ENCODE measurements at regions not wholly inside any gene's neighbourhood (a gene's known extent, or its start where the extent isn't known, plus 50 kb on each side); places are given as distances from the start of the nearest gene placed in this dataset.

DNA sequence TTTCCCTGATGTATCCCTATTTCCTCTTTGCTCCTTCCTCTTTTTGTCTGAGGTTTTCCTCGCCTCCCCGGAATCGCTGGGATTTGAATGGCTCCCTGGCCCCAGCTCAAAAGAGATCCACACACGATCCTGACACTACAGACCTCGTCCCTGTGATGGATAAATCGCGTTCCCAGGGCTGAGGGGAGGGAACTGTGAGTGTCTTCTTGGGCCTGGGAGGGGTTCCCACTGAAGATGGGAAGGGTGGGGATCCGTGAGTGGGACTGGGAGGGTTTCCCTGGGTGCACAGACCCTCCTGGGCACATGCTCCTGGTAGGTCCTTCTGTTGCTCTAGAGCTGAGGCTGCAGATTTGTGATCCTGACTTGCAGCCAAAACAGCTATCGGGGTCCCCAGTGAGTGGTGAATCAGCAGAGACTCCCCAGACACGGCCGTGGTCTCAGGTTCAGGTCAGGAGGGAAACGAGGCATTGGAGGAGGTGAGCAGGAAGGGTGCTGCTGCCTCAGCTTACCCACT, 591.0 kb downstream of the PTPRU start:
- TF ChIP-seq, protein P1, sequence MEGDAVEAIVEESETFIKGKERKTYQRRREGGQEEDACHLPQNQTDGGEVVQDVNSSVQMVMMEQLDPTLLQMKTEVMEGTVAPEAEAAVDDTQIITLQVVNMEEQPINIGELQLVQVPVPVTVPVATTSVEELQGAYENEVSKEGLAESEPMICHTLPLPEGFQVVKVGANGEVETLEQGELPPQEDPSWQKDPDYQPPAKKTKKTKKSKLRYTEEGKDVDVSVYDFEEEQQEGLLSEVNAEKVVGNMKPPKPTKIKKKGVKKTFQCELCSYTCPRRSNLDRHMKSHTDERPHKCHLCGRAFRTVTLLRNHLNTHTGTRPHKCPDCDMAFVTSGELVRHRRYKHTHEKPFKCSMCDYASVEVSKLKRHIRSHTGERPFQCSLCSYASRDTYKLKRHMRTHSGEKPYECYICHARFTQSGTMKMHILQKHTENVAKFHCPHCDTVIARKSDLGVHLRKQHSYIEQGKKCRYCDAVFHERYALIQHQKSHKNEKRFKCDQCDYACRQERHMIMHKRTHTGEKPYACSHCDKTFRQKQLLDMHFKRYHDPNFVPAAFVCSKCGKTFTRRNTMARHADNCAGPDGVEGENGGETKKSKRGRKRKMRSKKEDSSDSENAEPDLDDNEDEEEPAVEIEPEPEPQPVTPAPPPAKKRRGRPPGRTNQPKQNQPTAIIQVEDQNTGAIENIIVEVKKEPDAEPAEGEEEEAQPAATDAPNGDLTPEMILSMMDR (IDR thresholded peaks at IDR 0.05; ENCODE audit: low read depth, low read length): no peak
- TF ChIP-seq POLR2A (IDR thresholded peaks at IDR 0.05; ENCODE audit: extremely low read depth, insufficient read length) (no peak), MYC (IDR thresholded peaks at IDR 0.05; ENCODE audit: low read depth, low read length) (no peak), MAX (IDR thresholded peaks at IDR 0.05; ENCODE audit: low read depth, low read length) (no peak)
- no peak overlapping the region for H3K4me3 ChIP-seq (ENCODE audit: low read depth, low read length)
- DNase-seq (ENCODE audit: low read depth): no peak

DNA sequence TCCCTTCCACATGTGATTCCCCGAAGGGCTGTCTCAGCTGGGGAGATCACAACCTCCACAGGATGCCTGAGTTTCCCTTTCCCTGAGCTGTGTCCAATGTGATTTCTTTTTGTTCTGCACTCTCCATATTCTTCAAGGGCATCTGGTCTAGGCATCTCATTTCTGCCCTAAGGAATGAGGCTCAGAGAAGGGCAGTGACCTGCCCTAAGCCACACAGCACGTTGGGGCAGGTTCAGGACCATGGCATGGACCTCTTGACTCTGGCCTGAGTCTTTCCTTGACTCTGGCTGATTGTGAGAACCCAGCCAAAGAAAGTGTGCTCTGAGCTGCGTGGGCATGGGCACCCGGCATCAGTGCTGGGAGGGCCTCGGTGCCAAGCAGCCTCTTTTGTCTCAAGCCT, 590.3 kb downstream of the PTPRU start:
- no peak for DNase-seq (ENCODE audit: low read depth)
- no peak for TF ChIP-seq POLR2A (IDR thresholded peaks at IDR 0.05; ENCODE audit: extremely low read depth, insufficient read length)
- no peak for TF ChIP-seq MAX (IDR thresholded peaks at IDR 0.05; ENCODE audit: low read depth, low read length)
- TF ChIP-seq, protein P1 (IDR thresholded peaks at IDR 0.05; ENCODE audit: low read depth, low read length): no peak
- no peak for TF ChIP-seq MYC (IDR thresholded peaks at IDR 0.05; ENCODE audit: low read depth, low read length)
- H3K4me3 ChIP-seq (ENCODE audit: low read depth, low read length): no peak overlapping the region

GRCh38 chr1:29825941-29826415, 589.7 kb downstream of the PTPRU start:
- no peak overlapping the region for H3K4me3 ChIP-seq (ENCODE audit: low read depth, low read length)
- no peak for DNase-seq (ENCODE audit: low read depth)
- TF ChIP-seq POLR2A (IDR thresholded peaks at IDR 0.05; ENCODE audit: extremely low read depth, insufficient read length) (no peak), MAX (IDR thresholded peaks at IDR 0.05; ENCODE audit: low read depth, low read length) (no peak), MYC (IDR thresholded peaks at IDR 0.05; ENCODE audit: low read depth, low read length) (no peak)
- TF ChIP-seq, protein P1 (IDR thresholded peaks at IDR 0.05; ENCODE audit: low read depth, low read length): no peak

DNA sequence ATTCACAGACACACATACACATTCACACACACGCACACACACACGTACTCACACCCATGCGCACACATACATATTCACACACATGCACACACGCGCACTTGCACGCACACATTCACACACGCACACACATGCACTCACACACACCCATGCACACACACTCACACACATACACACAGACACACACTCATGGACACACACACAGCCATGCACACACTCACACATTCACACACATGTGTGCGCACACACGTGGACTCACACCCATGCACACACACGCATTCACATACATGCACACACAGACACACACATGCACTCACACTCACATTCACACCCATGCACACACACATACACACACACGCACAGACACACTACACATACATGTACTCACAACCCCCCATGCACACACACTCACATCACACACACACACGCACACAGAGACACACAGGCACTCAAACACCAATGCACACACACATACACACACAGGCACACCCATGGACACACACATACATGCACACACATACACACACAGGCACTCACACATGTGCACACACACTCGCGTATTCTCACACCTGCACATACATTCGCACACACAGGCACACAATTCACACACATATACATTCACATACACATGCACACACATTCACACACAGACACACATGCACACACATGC, 589.1 kb downstream of the PTPRU start:
- H3K4me3 ChIP-seq (ENCODE audit: low read depth, low read length): no peak overlapping the region
- DNase-seq (ENCODE audit: low read depth): no peak
- no peak for TF ChIP-seq MAX (IDR thresholded peaks at IDR 0.05; ENCODE audit: low read depth, low read length)

DNA sequence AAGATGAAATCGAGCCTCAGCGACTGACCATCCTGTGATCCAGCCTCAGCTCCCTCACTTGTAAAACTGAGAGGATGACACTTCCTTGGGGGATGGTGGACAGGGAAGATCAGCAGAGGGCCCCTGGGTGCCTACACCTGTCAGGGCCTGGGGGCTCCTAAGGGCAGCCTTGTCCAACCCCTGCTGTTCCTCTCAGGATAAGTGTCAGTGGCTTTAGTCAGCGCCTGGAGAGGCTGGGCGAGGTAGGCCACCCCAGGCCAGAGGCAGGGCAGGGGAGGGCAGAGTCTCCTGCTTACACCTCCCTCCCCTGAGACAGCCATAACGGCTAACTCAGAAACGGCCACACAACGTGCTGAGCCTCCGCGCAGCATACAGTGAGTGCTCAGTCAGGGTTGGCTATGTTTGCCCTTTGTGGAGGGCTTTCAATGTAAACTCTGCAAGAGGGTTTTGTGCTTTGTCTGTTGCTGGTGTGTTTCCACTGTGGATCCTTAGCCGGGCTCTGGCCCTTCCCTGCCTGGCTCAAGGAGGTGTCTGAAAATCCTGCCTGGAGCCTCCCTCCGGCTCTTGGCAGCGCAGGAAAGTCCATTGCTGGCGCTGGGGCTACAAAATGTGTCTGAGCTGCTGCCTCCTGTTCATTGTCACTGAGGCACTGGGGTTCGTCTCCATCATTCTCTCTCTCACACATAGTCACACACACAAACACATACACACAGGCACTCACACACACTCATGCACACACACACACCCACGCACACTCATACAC, 588.4 kb downstream of the PTPRU start:
- no peak for DNase-seq (ENCODE audit: low read depth)
- no peak overlapping the region for H3K4me3 ChIP-seq (ENCODE audit: low read depth, low read length)
- TF ChIP-seq MYC (IDR thresholded peaks at IDR 0.05; ENCODE audit: low read depth, low read length) (no peak), MAX (IDR thresholded peaks at IDR 0.05; ENCODE audit: low read depth, low read length) (no peak), POLR2A (IDR thresholded peaks at IDR 0.05; ENCODE audit: extremely low read depth, insufficient read length) (no peak)
- TF ChIP-seq, protein P1 (IDR thresholded peaks at IDR 0.05; ENCODE audit: low read depth, low read length): no peak

GRCh38 chr1:29824025-29824424, 587.7 kb downstream of the PTPRU start:
- no peak for TF ChIP-seq MYC (IDR thresholded peaks at IDR 0.05; ENCODE audit: low read depth, low read length)
- no peak for TF ChIP-seq MAX (IDR thresholded peaks at IDR 0.05; ENCODE audit: low read depth, low read length)
- TF ChIP-seq POLR2A (IDR thresholded peaks at IDR 0.05; ENCODE audit: extremely low read depth, insufficient read length): no peak
- TF ChIP-seq, protein P1 (IDR thresholded peaks at IDR 0.05; ENCODE audit: low read depth, low read length): no peak
- DNase-seq (ENCODE audit: low read depth): no peak
- no peak overlapping the region for H3K4me3 ChIP-seq (ENCODE audit: low read depth, low read length)

Data from NB4 (cell line).